Tongue (tissue), 1 donor: ENCODE measurements at regions not wholly inside any gene's neighbourhood (a gene's known extent, or its start where the extent isn't known, plus 50 kb on each side); places are given as distances from the start of the nearest gene placed in this dataset.
A peak's percentile ranks its signal among the peaks of the same experiment; 100 is the strongest.
"Not testable (repeated sequence)": the region's sequence is repeated elsewhere in the genome, so short reads cannot be mapped to it uniquely, and the experiment has no call there.

Experiments used
- DNase-seq: peaks from one replicate; pipeline ENCODE4 v3.0.0-alpha.2; 2015

DNA sequence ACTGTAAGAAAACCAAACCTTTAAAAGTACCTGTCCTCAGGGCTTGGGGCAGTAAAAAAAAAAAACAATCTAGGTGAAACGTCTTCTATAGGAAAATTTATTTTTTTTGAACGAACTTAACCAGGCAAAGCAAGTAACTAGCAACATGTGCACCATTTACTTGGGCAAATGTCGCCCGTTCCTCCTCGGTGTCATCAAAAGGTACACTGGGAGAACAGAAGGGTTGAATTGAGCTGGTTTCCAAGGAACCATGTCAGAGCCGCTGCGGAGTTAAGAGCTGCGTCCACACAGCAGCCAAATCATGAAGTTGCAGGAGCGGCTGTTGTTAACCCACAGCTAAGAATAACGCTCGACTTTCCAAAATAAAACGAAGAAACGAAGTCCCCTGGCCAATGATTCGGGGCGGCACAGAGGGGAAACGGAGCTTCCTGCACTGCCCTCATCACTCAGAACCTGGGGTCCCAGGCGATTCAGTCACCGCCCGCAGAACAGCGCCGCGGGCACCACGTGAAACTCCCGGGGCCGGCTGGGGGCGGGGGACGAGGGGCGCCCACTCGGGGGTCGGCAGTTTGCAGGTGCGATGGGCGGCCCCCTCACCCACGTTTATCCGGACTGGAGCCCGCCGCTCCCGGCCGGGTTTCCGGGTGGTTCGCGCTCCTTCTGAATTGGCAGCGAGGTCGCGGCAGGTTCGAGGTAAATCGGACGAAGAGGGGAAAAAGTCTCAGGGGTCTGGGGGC is 53.6 kb upstream of the PLGLB1 start:
- DNase-seq = peak; percentile 21

DNA sequence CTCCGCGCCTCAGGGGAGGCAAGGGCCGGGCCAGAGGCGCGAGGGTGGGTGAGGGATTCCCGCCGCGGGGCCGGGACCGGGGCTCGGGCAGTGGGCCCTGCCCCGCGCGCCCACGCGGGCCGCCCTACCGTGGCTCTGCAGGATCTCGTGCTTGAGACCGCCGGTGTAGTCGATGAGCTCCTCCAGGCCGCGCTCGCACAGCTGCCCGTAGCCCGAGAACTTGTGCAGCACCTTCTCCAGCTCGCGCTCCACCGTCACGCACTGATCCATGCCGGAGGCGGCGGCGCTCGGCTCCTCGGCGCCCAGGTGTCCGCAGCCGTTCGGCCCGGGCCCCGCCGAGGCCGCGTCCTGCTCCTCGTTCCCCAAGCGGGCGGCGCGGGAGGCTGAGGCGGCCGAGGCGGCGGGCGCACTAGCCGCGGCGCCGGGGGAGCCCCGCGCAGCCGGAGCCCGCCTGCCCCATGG is 54.2 kb upstream of the PLGLB1 start:
- peak; percentile 61 for DNase-seq

DNA sequence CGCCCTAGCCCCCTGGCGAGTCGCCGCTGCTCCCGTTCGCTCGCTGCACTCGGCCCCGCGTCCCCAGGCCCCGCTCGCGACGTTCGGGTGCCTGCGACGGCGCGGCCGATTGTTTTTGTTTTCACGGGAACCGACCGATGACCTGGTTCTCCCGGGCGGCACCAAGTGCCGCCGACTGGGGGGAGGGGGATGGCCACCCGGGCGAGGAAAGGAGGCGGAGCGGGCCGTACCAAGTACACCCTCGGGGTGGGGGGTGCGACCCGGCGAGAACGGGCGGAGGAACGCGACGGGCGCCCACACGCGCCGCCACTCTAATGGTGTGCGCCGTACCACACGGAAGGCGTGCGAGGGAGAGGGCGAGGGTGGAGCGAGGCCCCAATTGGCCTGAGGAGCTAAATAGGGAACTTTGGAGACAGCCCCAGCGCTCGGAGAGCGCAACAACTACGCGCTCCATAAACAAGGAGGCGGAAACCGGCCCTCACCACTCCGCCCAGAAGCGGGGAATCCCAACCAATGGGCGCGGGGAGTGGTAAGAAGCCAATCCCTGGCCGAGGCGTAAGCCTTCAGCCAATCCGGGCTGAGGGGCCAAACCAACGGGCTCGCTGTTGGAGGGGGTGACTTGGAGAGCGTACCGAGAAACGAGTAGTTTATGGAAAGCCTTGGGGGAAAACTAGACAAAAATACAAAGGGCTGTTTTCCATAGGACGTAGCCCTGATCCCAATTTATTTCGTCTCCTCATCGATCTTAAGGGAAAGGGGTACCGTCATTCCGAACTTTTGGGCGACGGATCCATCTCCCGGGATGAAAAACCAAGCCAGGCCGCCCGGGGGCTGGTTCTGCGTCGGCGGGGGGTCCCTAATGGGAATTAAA is 54.8 kb upstream of the PLGLB1 start:
- DNase-seq = peak; percentile 91

DNA sequence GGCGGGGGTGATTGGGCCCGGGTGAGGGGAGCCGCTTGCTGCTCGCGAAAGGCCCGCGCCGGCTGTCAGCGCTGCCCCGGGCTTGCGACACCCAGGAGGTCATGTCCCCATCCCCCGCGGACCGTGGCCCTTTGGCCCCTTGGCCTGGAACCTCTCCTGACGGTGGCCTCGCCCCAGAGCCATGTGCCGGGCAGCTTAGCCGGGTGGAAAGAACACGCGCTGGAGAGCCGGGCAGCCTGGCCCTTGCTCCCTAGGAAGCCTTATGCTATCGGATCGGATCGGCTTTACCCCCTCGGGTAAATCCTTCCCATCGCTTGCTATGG is 55.4 kb upstream of the PLGLB1 start:
- DNase-seq = not testable (repeated sequence)

DNA sequence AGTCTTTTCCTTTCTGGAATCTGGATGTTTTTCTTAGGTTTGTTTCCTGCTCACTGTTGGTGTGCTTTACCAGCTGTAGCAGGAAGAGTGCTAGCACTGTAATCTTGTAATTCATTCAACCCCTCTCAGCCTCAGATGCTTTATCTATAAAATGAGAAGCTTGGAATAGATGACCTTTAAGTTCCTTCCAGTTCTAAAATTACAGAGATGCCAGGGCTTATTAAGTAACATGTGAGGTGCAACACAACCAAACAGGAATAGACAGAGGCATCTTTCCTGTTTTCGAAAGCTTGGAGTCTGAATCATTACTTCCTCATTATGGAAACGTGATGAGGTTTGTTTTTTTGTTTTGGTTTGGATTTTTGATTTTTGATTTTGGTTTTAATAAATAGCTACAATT is 60.1 kb upstream of the PLGLB1 start:
- not testable (repeated sequence) for DNase-seq

DNA sequence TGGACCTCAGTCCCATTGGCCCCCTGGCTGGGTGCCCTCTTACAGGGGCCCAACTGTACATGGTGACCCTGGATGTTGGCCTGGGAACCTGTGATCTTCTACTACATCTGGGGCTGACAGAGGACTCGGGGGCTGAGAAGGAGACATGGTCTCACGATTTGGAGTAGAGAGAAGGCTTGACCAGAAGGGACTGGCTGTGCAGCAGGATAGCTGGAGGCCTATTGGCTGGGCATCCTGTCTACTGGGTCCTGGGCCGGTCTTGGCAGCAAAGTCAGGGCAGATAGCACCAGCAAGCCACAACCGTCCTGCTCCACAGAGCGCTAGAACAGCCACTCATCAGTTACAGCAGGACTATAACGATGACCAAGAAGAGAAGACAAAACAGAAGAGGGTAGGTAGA is 66.4 kb upstream of the PLGLB1 start:
- not testable (repeated sequence) for DNase-seq

DNA sequence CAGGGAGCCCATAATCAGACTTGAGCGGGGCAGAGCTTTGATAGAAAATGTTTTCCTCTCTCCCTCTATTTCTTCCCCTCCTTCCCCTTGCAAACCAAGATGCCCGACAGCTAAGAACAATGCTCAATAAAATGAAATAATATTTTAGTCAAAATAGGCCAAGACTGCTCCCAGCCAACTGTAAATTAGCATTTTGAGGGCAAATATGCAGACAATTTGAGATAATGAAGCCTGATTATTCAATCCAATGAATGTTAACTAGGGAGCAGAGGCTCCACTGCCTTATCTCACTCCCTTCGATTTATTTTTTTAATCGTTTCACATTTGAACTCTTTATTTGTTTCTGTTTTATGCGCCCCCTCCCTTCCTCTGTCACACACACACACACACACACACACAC is 67.8 kb upstream of the PLGLB1 start:
- not testable (repeated sequence) for DNase-seq

DNA sequence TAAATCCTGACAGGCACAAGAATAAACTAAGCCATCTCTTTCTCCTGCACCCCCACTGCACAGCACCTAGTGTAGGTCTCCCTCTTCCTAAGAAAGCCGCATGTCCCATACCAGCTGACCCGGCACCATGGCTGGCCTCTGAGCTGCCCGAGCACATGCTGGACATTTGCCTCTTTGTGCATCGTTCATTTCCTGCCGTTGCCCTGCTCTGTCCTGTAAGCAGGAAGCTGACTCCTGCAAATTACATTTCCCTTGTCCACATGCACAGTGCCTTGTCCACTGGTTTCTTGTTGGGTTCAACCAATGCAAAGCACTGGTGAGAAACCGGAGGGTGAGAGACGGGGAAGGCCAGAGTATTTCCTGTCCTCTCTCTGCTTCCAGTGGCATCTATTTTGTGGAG is 71.6 kb upstream of the PLGLB1 start:
- DNase-seq = not testable (repeated sequence)

DNA sequence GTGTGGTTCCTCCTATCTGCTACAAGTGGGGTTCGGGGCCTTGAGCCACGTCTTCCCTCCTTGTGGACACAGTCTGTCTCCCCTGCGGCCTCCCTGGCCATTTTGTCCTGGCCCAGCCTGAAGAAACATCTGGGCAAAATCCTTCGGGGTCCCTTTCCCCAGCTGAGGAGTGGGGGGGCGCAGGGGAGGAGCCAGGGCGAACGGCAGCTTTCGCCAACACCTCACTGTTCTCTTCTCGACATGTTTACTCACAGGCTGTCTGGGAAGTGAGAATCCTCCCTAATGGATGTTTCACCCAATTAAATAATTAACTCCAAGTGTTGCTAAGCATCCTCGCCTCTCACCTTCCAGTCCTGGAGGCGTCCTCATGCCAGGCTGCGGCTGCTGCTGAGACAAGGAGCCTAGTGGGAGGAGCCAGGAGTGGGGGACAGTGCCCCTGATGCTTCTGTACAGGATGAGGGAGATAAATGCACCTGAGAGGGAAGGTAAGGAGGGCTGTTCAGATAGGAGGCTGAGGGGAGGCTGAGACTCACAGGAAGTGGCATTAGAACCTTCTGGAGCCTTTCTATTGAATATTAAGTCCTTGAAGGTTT is 72.4 kb upstream of the PLGLB1 start:
- DNase-seq = not testable (repeated sequence)

DNA sequence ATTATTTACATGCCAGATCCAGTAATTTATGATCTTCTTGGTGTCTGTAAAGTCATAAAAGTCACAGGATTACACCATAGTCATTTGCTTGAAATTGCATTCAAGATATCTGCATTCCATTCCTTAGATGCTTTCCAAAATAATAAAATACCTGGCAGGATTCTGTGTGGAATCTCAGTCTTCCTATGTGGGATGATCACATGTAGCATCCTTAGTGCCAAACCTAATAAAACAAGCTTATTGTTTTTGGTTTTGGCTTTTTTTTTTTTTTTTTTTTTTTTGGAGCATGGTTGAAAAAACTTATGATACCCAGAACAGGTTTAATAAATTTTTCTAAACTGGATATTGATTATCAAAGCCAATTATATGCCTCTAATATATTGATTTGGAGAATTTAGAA is 74.2 kb upstream of the PLGLB1 start:
- DNase-seq = not testable (repeated sequence)

DNA sequence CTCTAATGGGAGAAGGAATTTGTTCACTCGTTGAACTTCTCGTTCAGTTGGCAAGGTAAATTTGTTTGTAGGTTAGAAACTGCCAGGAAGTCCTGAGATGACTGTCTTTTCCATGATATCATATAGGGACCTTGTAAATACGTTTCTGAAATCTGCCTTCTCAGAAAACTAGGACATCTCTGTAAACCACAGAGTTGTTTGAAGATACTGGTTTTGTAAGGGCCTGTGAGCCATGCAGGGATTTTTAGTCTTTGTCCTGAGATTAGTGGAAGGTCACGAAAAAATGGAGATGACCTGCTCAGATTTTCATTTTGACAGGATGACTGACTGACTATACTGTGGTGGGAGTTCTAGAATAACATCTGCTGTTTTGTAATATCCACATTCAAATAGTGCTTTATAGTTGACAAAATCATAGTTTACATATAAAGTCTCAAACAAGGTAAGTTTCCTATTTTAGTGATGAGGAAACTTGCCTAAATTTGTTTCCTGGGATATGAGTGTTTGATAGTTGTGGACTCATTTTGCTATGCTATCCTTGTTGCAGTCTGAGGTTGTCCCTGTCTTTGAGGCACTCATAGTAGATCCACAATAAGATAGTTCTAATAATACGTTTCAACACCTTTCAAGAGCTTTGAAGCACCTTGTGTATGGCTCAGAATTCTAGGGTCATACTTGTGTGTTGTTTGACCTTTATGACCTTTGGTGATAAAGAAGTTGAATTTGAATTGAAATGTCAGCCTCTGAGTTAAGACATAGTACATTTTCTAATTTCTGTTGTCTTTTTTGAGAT is 107.3 kb upstream of the PLGLB1 start:
- not testable (repeated sequence) for DNase-seq

DNA sequence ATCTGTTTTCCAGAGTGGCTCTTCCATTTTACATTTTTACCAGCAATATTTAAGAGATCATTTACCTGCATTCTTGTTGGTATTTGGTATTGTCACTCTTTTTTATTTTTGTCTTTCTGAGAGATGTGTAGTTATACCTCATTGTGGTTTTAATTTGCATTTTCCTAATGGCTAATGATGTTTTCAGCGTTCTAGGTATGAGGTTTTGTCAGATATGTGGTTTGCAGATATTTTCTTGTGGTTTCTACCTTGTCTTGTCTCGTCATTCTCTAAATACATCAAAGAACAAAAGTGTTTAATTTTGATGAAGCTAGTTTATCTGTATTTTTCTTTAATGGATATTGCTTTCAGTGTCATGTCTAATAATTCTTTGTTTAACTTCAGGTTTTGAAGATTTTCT is 110.9 kb upstream of the PLGLB1 start:
- DNase-seq = not testable (repeated sequence)

DNA sequence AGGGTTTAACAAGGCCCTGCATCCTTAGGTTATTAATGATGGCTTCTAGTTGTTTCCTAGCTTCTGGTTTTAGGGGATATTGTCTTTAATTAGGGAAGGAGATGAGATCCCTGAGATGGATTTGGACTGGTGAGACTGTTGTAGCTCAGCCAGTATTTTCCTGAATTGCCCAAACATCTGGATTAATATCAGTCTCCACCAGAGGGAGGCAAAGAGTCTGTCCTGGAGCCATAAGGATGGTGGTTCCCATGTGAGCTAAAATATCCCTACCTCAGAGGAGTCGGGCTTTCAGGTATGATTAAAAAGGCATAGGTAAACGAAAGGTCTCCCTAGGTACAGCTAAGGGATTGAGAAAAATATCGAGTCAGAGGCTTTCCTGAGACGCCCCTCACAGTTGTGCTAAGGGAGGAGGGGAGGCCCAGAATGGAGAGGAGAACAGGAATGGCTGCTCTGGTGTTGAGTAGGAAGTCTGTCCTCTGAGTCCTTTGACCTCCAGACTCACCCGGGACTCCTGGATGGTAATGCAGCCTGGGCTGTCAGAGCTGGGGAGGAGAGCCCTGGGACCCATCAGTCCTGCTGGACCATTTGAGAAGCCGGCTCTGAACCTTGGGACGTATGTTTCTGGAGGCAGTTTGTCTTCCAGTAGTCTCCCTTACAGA is 130.3 kb upstream of the PLGLB1 start:
- not testable (repeated sequence) for DNase-seq

DNA sequence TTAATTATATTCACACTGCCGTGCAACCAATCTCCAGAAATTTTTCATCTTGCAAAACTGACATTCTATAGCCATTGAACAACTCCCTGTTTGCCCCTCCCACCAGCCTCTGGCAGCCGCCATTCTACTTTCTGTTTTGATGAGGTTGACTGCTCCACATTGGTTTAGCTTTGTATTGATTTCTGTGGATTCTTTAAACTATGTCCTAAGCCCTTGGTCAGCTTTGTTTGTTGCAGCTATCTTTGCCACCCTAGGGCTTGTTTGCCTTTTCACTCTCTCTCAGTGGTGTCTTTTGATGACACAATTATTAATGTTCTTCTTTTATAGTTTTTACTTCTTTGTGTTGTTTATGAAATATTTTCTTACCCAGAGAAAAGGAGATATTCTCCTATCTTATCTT is 152.8 kb upstream of the PLGLB1 start:
- not testable (repeated sequence) for DNase-seq

DNA sequence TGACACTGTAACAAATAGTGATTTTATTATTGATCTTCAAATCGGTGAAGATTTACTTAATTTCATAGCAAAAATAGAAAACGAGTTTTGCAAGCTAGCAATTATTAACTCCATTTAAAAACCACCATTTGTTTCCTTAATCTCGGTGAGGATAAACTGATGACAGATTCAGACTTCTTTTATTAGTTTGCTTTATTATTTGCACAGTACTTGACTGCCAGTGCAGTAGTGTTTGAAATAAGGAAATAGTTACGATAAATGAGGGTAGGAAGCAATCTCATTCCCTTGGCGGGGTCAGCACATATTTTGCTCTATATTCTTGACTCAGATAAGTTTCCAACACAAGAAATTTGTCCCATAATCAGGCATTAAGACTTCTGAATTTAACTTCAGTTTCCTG is 161.7 kb upstream of the PLGLB1 start:
- DNase-seq = peak; percentile 2

DNA sequence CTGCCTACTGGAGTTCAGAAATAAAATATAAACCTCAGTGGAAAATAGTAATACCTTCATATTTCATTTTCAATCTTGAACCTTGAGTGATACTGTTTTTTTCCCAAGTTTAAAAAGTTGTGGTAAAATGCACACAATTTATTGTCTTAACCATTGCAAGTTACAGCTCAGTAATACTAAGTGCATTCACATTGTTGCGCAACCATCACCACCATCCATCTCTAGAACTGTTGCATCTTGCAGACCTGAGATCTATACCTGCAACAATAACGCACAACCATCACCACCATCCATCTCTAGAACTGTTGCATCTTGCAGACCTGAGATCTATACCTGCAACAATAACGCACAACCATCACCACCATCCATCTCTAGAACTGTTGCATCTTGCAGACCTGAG is 162.6 kb upstream of the PLGLB1 start:
- not testable (repeated sequence) for DNase-seq

DNA sequence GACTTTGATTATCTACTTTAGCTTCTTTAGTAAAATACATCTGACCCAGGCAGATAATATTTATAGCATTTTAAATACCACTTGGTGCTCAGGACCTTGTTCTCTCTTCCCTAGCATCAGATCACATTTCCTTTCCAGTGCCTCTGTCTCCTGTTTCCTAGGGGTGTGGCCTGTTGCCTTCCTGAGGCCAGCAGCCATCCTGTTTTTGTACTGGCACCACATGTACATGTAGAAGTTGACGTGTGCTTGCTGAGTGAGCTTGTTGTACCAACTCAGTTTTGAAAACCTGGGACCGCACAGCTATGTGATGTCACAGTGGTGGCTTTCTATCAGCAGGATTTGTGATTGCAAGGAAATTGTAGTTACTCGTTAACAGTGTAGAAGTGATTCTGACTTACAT is 167.6 kb upstream of the PLGLB1 start:
- not testable (repeated sequence) for DNase-seq

DNA sequence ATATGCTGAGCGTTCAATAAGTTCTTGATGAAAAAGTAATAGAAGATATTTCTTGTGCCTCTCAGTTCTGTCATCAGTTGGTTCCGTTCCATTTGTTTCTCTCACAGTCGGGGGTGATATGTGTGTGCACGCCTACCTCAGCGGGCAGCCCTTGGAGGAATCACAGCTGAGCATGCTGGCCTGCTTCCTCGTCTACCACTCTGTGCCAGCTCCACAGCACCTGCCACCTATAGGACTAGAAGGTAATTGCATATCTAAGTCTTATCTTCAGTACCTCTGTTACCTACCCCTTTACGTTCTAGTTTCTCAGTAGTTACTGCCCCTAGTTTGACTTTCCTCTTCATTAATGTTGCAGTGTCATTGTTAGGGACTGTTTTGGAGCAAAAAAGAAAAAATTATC is 171.7 kb upstream of the PLGLB1 start:
- not testable (repeated sequence) for DNase-seq

DNA sequence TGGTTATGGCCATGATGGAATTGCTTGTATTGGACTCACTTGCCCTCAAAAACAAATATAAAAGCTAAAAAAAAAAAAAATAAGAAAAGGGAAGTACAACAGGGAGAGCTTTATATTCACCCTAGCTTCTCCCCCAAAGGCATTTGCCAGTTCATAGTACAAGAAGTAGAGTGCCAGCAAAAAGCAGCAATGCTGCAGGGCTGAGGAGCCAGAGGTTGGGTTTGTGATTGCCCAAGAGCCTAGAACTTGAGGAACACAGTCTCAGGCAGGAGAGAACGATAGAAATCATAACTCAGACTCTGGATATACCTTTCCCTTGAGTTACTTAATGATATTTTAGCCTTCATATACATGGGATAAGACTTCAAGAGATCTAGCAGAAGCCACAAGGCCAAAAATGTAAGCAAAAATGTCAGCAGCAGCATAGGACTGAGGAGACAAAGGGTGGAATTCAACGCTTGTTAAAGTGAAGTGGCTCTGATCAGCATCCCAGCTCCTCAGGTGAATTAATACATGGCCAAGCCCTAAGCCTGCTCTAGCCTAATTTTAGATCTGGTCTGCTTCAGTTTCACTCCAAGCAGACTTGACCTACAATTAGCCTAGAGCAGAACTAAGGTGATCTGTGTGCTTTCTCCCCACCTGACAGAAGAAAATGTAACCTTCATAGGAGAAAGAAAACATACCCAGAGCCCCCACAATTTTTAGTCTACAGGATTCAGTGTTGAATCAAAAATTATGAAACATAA is 172.8 kb upstream of the PLGLB1 start:
- not testable (repeated sequence) for DNase-seq

DNA sequence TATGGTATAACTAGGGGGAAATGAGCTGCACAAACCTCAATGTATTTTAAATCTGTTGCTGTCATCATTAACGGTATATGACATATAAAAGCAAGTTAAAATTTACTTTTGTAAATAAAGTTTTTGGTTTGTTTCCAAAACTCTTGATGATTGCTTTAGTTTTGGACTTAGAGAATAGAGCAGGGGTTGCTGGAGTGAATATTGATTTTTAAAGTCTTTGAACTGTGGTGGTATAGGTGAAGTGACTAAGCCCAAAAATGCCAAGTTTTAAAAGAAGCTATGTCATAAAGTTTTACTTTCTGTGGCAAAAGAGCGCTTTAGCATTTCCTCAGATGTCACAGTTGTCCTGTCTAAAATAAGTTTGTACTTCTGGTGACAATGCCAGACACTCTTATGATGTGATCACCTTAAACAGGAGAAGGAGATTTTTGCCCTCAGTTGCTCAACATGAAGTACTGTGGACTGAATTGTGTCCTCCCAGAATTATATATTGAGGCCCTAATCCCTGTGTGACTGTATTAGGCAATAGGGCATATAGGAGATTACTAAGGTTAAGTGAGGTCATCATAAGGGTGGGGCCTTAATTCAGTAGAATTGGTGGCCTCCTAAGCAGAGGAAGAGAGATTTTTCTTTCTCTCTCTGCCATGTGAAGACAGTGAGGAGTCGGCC is 175.2 kb upstream of the PLGLB1 start:
- not testable (repeated sequence) for DNase-seq
